ENCODE measurements at regions not wholly inside any gene's neighbourhood (a gene's known extent, or its start where the extent isn't known, plus 50 kb on each side); places are given as distances from the start of the nearest gene placed in this dataset.

DNA sequence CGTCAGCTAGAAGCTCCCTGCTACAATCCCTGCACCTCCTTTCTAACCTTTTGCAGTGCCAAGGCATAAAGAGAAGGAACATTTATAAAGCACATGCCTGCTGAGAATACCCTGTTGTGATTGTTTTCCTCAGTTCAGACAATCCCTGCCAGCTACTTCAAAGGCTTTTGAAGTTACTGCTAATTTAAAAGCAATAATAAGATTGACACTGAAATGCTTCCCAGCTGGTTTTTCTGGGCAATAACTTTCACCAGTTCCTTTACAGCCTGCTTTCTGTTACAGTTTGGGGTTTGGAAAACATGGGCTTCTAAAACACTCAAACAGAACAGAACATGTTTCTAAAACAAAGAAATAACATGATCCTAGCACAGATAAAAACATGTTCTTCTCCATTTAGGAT lies 232.3 kb upstream of the CPEB2 start:
- DNase-seq = no peak
- H3K27me3 ChIP-seq (ENCODE audit: low read depth) = no peaks in the 10 kb centered on the region
- ATAC-seq = no peak
- TF ChIP-seq, protein P1, sequence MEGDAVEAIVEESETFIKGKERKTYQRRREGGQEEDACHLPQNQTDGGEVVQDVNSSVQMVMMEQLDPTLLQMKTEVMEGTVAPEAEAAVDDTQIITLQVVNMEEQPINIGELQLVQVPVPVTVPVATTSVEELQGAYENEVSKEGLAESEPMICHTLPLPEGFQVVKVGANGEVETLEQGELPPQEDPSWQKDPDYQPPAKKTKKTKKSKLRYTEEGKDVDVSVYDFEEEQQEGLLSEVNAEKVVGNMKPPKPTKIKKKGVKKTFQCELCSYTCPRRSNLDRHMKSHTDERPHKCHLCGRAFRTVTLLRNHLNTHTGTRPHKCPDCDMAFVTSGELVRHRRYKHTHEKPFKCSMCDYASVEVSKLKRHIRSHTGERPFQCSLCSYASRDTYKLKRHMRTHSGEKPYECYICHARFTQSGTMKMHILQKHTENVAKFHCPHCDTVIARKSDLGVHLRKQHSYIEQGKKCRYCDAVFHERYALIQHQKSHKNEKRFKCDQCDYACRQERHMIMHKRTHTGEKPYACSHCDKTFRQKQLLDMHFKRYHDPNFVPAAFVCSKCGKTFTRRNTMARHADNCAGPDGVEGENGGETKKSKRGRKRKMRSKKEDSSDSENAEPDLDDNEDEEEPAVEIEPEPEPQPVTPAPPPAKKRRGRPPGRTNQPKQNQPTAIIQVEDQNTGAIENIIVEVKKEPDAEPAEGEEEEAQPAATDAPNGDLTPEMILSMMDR (IDR thresholded peaks at IDR 0.05) = no peak
- no peak overlapping the region for H3K27ac ChIP-seq
- no peak overlapping the region for H3K4me3 ChIP-seq
- intact Hi-C loops (cut with DNase I) = no loop called here
- H3K9me3 ChIP-seq = no peaks in the 10 kb centered on the region
- no peaks in the 10 kb centered on the region for H3K4me1 ChIP-seq
- H3K36me3 ChIP-seq = no peaks in the 10 kb centered on the region

DNA sequence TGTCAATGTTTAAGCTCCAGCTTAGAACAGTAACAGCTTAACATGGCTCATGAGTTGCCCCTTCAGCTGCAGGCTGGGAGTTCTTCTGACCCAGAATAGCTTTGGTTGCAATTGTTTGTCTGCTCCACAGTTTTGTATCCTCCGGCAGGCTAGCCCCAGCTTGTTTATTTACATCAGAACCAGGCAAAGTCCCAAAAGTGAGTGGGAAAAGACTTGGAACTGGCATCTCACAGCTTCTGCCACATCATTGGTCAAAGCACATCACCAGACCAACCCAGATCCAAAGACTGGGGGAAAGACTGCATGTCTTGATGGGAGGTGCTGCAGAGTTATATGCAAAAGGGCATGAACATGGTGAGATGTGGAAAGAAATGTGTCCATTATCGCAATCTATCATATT lies 231.2 kb upstream of the CPEB2 start:
- ATAC-seq = no peak
- no peak for DNase-seq
- H3K36me3 ChIP-seq = no peaks in the 10 kb centered on the region
- H3K4me1 ChIP-seq = no peaks in the 10 kb centered on the region
- H3K9me3 ChIP-seq = no peaks in the 10 kb centered on the region
- no peak overlapping the region for H3K27ac ChIP-seq
- H3K27me3 ChIP-seq (ENCODE audit: low read depth) = no peaks in the 10 kb centered on the region
- TF ChIP-seq, protein P1 (IDR thresholded peaks at IDR 0.05) = no peak
- H3K4me3 ChIP-seq = no peak overlapping the region
- intact Hi-C loops (cut with DNase I) = no loop called here

DNA sequence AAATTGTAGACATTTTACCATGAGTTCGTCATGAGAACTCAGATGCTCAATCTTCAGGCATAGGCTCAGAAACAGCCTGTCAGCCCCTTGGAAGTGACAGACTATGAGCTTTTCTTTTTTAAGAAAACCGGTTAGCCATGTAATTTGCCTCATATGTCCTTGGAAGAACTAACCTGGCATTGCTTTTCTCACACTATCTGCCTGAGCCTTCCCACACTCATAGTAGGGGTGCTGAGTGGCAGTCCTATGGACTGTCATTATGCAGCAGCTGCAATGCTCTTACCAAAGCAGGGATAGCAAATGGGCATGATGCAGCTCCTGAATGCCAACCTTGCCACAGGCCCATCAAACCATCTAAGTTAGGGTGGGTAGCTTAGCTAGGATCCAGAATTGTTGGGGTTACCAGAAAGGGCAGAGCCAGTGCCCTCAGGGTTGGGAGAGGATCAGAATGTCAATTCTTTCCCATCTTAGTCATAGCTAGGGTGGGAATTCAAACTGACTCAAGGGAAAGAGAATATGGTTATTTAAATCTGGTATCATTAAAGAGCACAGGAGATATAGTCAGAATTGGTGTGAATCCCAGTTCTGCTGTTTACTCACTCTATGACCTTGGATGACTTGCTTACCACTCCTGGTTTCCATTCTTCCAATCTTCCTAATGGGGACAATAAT lies 230.6 kb upstream of the CPEB2 start:
- intact Hi-C loops (cut with DNase I) = no loop called here
- no peaks in the 10 kb centered on the region for H3K36me3 ChIP-seq
- H3K27me3 ChIP-seq (ENCODE audit: low read depth) = no peaks in the 10 kb centered on the region
- TF ChIP-seq, protein P1 (IDR thresholded peaks at IDR 0.05) = no peak
- no peak overlapping the region for H3K4me3 ChIP-seq
- DNase-seq = no peak
- H3K4me1 ChIP-seq = no peaks in the 10 kb centered on the region
- no peaks in the 10 kb centered on the region for H3K9me3 ChIP-seq
- no peak for ATAC-seq
- H3K27ac ChIP-seq = no peak overlapping the region

DNA sequence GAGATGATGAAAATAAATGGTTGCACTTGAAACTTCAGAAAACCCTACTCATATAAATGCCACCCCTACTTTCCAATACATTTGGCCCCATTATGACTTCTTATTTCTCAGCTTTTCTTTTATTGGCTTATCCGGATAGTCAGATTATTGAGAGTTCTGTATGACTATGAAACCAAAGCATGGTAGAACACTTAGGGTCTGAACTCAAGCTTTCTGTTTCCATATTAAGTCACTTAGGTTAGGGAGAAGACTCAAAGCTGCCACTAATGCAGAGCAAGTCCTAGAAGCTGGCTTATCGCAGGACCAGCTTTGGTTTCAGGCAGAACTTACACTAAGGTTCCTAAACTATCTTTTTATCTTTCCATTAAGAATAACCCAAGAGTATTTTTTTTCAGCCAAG lies 229.9 kb upstream of the CPEB2 start:
- intact Hi-C loops (cut with DNase I) = no loop called here
- Histone ChIP-seq H3K27me3 (ENCODE audit: low read depth) (no peaks in the 10 kb centered on the region), H3K9me3 (no peaks in the 10 kb centered on the region), H3K4me1 (no peaks in the 10 kb centered on the region), H3K27ac (no peak overlapping the region), H3K4me3 (no peak overlapping the region), H3K36me3 (no peaks in the 10 kb centered on the region)
- no peak for ATAC-seq
- TF ChIP-seq, protein P1 (IDR thresholded peaks at IDR 0.05) = no peak
- no peak for DNase-seq

DNA sequence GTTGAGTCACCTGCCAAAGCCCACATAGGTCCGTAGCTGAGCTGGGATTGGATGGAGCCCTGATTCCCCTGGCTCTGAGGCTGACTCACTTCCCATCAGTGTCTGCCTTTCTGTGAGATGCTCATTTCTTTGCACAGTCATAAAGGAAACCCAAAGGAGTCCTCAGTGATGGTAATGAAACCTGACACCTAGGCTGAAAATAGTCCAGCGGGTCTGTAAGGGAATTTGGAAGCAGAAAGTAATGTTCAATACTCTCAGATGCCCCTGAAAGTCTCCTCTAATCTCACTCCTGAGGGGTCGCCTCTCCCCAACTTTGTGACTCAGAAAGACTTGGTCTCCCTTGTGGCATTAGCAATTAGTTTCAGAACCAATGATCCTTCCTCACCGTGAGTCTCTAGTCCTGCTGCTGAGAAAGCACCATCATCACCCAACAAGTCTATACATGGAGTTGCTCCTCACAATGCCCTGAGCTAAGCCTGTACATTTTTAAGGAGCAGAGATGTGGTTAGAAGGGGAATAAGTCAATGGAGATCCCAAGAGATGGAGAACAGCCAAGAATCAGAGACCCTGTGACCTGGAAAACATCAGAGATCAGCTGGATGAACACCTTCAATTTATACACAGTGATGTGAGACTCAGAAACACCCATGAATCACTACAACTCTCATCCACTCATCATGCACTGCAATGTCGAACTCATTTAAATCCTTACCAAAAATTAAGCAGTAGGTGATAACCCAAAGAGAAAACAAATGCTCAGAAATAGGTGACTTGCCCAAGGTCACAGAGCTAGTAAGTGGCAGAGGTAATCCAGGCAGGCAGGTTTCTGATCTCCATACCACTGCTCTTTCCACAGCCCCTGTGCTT lies 219.0 kb upstream of the CPEB2 start:
- TF ChIP-seq, protein P1 (IDR thresholded peaks at IDR 0.05) = no peak
- Histone ChIP-seq H3K4me1 (no peaks in the 10 kb centered on the region), H3K9me3 (no peaks in the 10 kb centered on the region), H3K36me3 (no peaks in the 10 kb centered on the region), H3K27ac (no peak overlapping the region), H3K4me3 (no peak overlapping the region), H3K27me3 (ENCODE audit: low read depth) (no peaks in the 10 kb centered on the region)
- intact Hi-C loops (cut with DNase I) = no loop called here
- DNase-seq = no peak
- ATAC-seq = no peak

Measured in lower lobe of right lung (tissue), 2 donors.